HCT116 (cell line): ENCODE measurements at regions not wholly inside any gene's neighbourhood (a gene's known extent, or its start where the extent isn't known, plus 50 kb on each side); places are given as distances from the start of the nearest gene placed in this dataset.

ENCODE experiments used
- ATAC-seq: fragments of 200-7000 bp; cut with Tn5 transposase; 2 replicates; pipeline ENCODE4 v1.9.1; 2020; ENCODE audit warnings: mild to moderate bottlenecking, moderate library complexity
- BruUV-seq: library from RNA; stranded (reverse); fragments of 400-500 nt; replicated peaks from 2 replicates; lab custom pipeline; 2021; lab: Mats Ljungman, UMichigan
- CTCF ChIA-PET: fragments of 300-600 bp; sonication (Branson Sonifier 250); formaldehyde crosslinking; loops from one replicate; lab custom pipeline; 2021; ENCODE audit warnings: antibody characterized with exemption; lab: Charles Lee
- POLR2A ChIA-PET: fragments of 300-600, 350-600 bp; sonication (Branson Sonifier 250); formaldehyde crosslinking; loops from one replicate; lab custom pipeline; 2021; ENCODE audit warnings: antibody characterized with exemption; lab: Charles Lee
- RAD21 ChIA-PET, 2 experiments: fragments of 300-600 bp; sonication (Branson Sonifier 250); formaldehyde crosslinking; loops; one replicate each; lab custom pipeline; 2023; ENCODE audit warnings: low total read pairs in 2 of 2; ENCODE audit not compliant: uncharacterized antibody in 2 of 2, unreplicated experiment in 2 of 2, low non-redundant PET in 1 of 2; lab: Charles Lee
- DNase-seq: peaks from one replicate; pipeline ENCODE4 v3.0.0-alpha.2; 2010; ENCODE audit warnings: low read depth, low spot score
- H2AFZ ChIP-seq: fragments of 200-600 bp; shearing (Covaris generic), sonication (generic); 2 replicates; pipeline ENCODE4 v1.6.1; 2017; ENCODE audit warnings: low read depth, mixed run types, mixed read lengths, antibody characterized with exemption, low read length; ENCODE audit not compliant: poor library complexity, severe bottlenecking
- H3K27ac ChIP-seq: 2 replicates; pipeline ENCODE4 v1.5.1; 2012; ENCODE audit warnings: low read depth, low read length
- H3K27me3 ChIP-seq: fragments of 200-600 bp; sonication (generic); 2 replicates; pipeline ENCODE4 v1.6.1; 2016; ENCODE audit warnings: mixed run types, low read length, mixed read lengths; ENCODE audit not compliant: insufficient read depth
- H3K36me3 ChIP-seq, 2 experiments: fragments of 200-500 bp in 1 of 2; fragments of 200-600 bp in 1 of 2; sonication (Bioruptor generic) in 1 of 2; sonication (generic) in 1 of 2; 2 replicates each; pipeline versions ENCODE4 v1.5.1 to v1.6.1; 2014 to 2016; ENCODE audit warnings: low read length in 2 of 2, inconsistent platforms in 1 of 2, mixed read lengths in 1 of 2, mixed run types in 1 of 2; ENCODE audit not compliant: insufficient read depth in 2 of 2, control insufficient read depth in 1 of 2
- H3K4me1 ChIP-seq, 2 experiments: fragments of 200-600 bp in 1 of 2; sonication (generic) in 1 of 2; 2 replicates each; pipeline versions ENCODE4 v1.5.1 to v1.6.1; 2012 to 2017; ENCODE audit warnings: low read length in 2 of 2, inconsistent platforms in 1 of 2, mild to moderate bottlenecking in 1 of 2, mixed read lengths in 1 of 2, mixed run types in 1 of 2, moderate library complexity in 1 of 2; ENCODE audit not compliant: insufficient read depth in 2 of 2, control insufficient read depth in 1 of 2
- H3K4me2 ChIP-seq: fragments of 200-600 bp; sonication (generic); 2 replicates; pipeline ENCODE4 v1.6.1; 2017; ENCODE audit warnings: mixed run types, low read length, mixed read lengths
- H3K4me3 ChIP-seq, 2 experiments: fragments of 200-600 bp in 1 of 2; sonication (generic) in 1 of 2; replicated peaks in 1 of 2; 2 replicates each; pipeline ENCODE4 v1.5.1; 2011 to 2016; ENCODE audit warnings: low read length in 2 of 2, control low read depth in 1 of 2, low read depth in 1 of 2, mild to moderate bottlenecking in 1 of 2, mixed read lengths in 1 of 2, mixed run types in 1 of 2
- H3K79me2 ChIP-seq: fragments of 200-600 bp; sonication (generic); 2 replicates; pipeline ENCODE4 v1.6.1; 2017; ENCODE audit warnings: mild to moderate bottlenecking, mixed run types, low read length, moderate library complexity, mixed read lengths; ENCODE audit not compliant: insufficient read depth
- H3K9ac ChIP-seq: fragments of 200-600 bp; sonication (generic); 2 replicates; pipeline ENCODE4 v1.6.1; 2016; ENCODE audit warnings: low read length, mixed read lengths
- H3K9me2 ChIP-seq: fragments of 200-600 bp; sonication (generic), shearing (Covaris generic); 2 replicates; pipeline ENCODE4 v1.6.1; 2017; ENCODE audit warnings: mixed run types, mild to moderate bottlenecking, moderate library complexity; ENCODE audit not compliant: insufficient read depth
- H3K9me3 ChIP-seq, 2 experiments: fragments of 200-500 bp in 1 of 2; fragments of 200-600 bp in 1 of 2; sonication (Bioruptor generic) in 1 of 2; sonication (generic) in 1 of 2; 2 replicates each; pipeline ENCODE4 v1.6.1; 2014 to 2017; ENCODE audit warnings: low read length in 2 of 2, mixed read lengths in 2 of 2, inconsistent platforms in 1 of 2, low read depth in 1 of 2, mild to moderate bottlenecking in 1 of 2, mixed run types in 1 of 2, moderate library complexity in 1 of 2; ENCODE audit not compliant: control insufficient read depth in 1 of 2, insufficient read depth in 1 of 2
- H4K20me1 ChIP-seq: fragments of 200-600 bp; sonication (generic), shearing (Covaris generic); 2 replicates; pipeline ENCODE4 v1.6.1; 2017; ENCODE audit warnings: mixed run types, mild to moderate bottlenecking, moderate library complexity; ENCODE audit not compliant: insufficient read depth
- ELF1 ChIP-seq: IDR thresholded peaks from 2 replicates; pipeline ENCODE4 v1.6.1; 2012; ENCODE audit warnings: low read depth, borderline replicate concordance
- EZH2 ChIP-seq: fragments of 200-600 bp; sonication (generic); IDR thresholded peaks from 2 replicates; pipeline ENCODE4 v1.6.1; 2017; ENCODE audit warnings: antibody characterized with exemption, mixed run types
- EZH2phosphoT487 ChIP-seq: fragments of 200-600 bp; IDR thresholded peaks from 2 replicates; pipeline ENCODE4 v1.6.1; 2018; ENCODE audit warnings: antibody characterized with exemption, borderline replicate concordance
- JUND ChIP-seq: IDR thresholded peaks from 2 replicates; pipeline ENCODE4 v1.6.1; 2012
- POLR2A ChIP-seq: IDR thresholded peaks from 2 replicates; pipeline ENCODE4 v1.7.0; 2011; ENCODE audit warnings: borderline replicate concordance; ENCODE audit not compliant: insufficient read depth, insufficient read length; ENCODE audit errors: extremely low read depth
- POLR2AphosphoS5 ChIP-seq: IDR thresholded peaks from 2 replicates; pipeline ENCODE4 v1.6.1; 2011; ENCODE audit warnings: mild to moderate bottlenecking, low read depth, low read length, moderate library complexity
- RAD21 ChIP-seq: IDR thresholded peaks from 2 replicates; pipeline ENCODE4 v1.6.1; 2012; ENCODE audit warnings: low read depth, mild to moderate bottlenecking
- SIN3A ChIP-seq: IDR thresholded peaks from 2 replicates; pipeline ENCODE4 v1.6.1; 2012; ENCODE audit warnings: low read depth
- SP1 ChIP-seq: IDR thresholded peaks from 2 replicates; pipeline ENCODE4 v1.6.1; 2012; ENCODE audit warnings: low read depth
- ZNF274 ChIP-seq: fragments of 200-500 bp; sonication (Bioruptor generic); IDR thresholded peaks from 2 replicates; pipeline ENCODE4 v1.6.1; 2014; ENCODE audit warnings: mild to moderate bottlenecking, low read depth, low read length, inconsistent platforms
- intact Hi-C: fragments of 100-400 bp; cut with micrococcal nuclease; formaldehyde crosslinking; loops from 2 replicates; pipeline ENCODE4 v1.10.0; 2022
- TF ChIP-seq, protein P1 (sequence below): IDR thresholded peaks from 2 replicates; pipeline ENCODE4 v1.6.1; 2012

DNA sequence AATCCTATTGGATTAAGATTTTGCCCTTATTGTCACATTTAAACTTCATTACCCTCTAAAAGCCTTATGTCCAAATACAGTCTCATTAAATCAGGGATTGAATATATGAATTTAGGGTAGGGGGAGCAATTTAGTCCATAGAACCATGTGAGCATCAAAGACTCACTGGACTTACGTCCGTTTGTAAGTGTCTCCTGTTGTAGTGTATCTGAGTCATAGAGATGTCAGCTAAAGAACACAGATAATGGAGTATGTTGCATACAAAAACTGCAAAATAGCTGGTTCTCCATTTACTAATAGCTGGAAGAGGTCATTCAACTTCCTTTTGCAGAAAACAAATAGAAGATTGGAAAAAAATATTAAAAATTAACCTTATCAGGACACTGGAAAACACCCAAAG, 599.1 kb upstream of the SOX9 start (continued):
- TF ChIP-seq SIN3A (no peak), POLR2A (no peak), POLR2AphosphoS5 (no peak)

DNA sequence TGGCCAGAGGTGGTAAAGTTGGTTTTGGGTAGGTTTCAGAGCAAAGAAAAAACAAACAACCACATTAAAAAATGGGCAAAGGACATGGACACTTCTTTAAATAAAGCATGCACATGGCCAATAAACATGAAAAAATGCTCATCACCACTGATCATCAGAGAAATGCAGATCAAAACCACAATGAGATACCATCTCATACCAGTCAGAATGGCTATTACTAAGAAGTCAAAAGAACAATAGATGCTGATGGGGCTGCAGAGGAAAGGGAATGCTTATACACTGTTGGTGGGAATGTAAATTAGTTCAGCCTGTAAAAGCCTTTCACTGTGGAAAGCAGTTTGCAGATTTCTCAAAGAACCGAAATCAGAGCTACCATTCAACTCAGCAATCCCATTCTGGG, 598.4 kb upstream of the SOX9 start:
- DNase-seq (no peak), ATAC-seq (no peak)
- TF ChIP-seq POLR2A (no peak), ELF1 (no peak), RAD21 (no peak), ZNF274 (no peak), EZH2 (no peak), JUND (no peak), EZH2phosphoT487 (no peak), SIN3A (no peak), SP1 (no peak)
- TF ChIP-seq, protein P1, sequence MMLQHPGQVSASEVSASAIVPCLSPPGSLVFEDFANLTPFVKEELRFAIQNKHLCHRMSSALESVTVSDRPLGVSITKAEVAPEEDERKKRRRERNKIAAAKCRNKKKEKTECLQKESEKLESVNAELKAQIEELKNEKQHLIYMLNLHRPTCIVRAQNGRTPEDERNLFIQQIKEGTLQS = no peak
- Histone ChIP-seq H3K4me3 (no peak overlapping the region), H3K9ac (no peak overlapping the region), H3K36me3 (no peaks in the 10 kb centered on the region), H3K27ac (no peak overlapping the region), H3K4me1 (no peaks in the 10 kb centered on the region), H3K4me2 (no peak overlapping the region), H2AFZ (no peak overlapping the region), H3K79me2 (no peaks in the 10 kb centered on the region), H4K20me1 (no peaks in the 10 kb centered on the region), H3K9me2 (no peaks in the 10 kb centered on the region), H3K27me3 (no peaks in the 10 kb centered on the region), H3K9me3 (no peaks in the 10 kb centered on the region)
- ChIA-PET RAD21 (no interaction called here), CTCF (no interaction called here), POLR2A (no interaction called here)
- BruUV-seq = no TSS peak
- intact Hi-C loops = no loop called here
